ENCODE measurements at regions not wholly inside any gene's neighbourhood (a gene's known extent, or its start where the extent isn't known, plus 50 kb on each side); places are given as distances from the start of the nearest gene placed in this dataset.

GRCh38 chr18:30696201-30696600 lies 346.3 kb downstream of the DSC3 start:
- WGBS, result 85% methylated on average over 5 of the region's 5 CpGs

DNA sequence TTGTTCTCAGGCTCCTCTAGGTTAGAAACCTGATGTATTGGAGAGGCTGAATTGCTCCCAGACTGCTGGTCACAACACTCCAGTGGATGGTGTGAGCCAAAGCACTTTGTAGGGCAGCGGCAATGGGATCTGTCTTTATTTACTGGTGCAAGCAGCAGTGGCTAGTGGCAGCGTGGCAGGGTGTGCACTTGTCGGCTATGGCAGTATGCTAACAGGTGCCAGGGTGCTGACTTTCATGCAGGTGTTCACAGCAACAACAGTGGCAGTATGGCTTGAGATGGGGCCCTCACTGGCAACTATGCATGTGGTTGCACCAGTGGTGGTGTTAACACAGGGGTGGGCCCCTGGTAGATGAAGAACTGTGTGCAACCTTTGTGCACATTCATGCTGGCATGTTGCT lies 347.8 kb downstream of the DSC3 start:
- H3K36me3 ChIP-seq, result no peaks in the 10 kb centered on the region
- no peaks in the 10 kb centered on the region for H3K9me3 ChIP-seq
- DNase-seq (ENCODE audit: low spot score in 2 of 2), result no peak
- no peak overlapping the region for H3K4me3 ChIP-seq
- H3K27ac ChIP-seq, result no peak overlapping the region
- H3K4me1 ChIP-seq, result no peaks in the 10 kb centered on the region
- H3K27me3 ChIP-seq, result no peaks in the 10 kb centered on the region
- TF ChIP-seq POLR2AphosphoS5 (IDR thresholded peaks at IDR 0.05), result no peak
- no peak for TF ChIP-seq EP300 (IDR thresholded peaks at IDR 0.05)
- no peak for TF ChIP-seq POLR2A (IDR thresholded peaks at IDR 0.05)
- TF ChIP-seq, protein P1, sequence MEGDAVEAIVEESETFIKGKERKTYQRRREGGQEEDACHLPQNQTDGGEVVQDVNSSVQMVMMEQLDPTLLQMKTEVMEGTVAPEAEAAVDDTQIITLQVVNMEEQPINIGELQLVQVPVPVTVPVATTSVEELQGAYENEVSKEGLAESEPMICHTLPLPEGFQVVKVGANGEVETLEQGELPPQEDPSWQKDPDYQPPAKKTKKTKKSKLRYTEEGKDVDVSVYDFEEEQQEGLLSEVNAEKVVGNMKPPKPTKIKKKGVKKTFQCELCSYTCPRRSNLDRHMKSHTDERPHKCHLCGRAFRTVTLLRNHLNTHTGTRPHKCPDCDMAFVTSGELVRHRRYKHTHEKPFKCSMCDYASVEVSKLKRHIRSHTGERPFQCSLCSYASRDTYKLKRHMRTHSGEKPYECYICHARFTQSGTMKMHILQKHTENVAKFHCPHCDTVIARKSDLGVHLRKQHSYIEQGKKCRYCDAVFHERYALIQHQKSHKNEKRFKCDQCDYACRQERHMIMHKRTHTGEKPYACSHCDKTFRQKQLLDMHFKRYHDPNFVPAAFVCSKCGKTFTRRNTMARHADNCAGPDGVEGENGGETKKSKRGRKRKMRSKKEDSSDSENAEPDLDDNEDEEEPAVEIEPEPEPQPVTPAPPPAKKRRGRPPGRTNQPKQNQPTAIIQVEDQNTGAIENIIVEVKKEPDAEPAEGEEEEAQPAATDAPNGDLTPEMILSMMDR (IDR thresholded peaks at IDR 0.05), result no peak
- 80% methylated on average over 2 of the region's 3 CpGs for WGBS

More at GRCh38 chr18:30696201-30696600, 346.3 kb downstream of the DSC3 start:
- Histone ChIP-seq H3K27ac (no peak overlapping the region), H3K9me3 (no peaks in the 10 kb centered on the region), H3K4me1 (no peaks in the 10 kb centered on the region), H3K4me3 (no peak overlapping the region), H3K36me3 (no peaks in the 10 kb centered on the region), H3K27me3 (no peaks in the 10 kb centered on the region)
- TF ChIP-seq EP300 (IDR thresholded peaks at IDR 0.05) (no peak), POLR2AphosphoS5 (IDR thresholded peaks at IDR 0.05) (no peak), POLR2A (IDR thresholded peaks at IDR 0.05) (no peak)
- TF ChIP-seq, protein P1 (IDR thresholded peaks at IDR 0.05), result no peak
- no peak for DNase-seq (ENCODE audit: low spot score in 2 of 2)

GRCh38 chr18:30689216-30689615 lies 353.3 kb downstream of the DSC3 start:
- Histone ChIP-seq H3K9me3 (no peaks in the 10 kb centered on the region), H3K4me1 (no peaks in the 10 kb centered on the region), H3K27me3 (no peaks in the 10 kb centered on the region), H3K27ac (no peak overlapping the region), H3K4me3 (no peak overlapping the region), H3K36me3 (no peaks in the 10 kb centered on the region)
- WGBS, result 70% methylated on average over 2 of the region's 2 CpGs
- DNase-seq (ENCODE audit: low spot score in 2 of 2), result no peak
- no peak for TF ChIP-seq EP300 (IDR thresholded peaks at IDR 0.05)
- no peak for TF ChIP-seq POLR2AphosphoS5 (IDR thresholded peaks at IDR 0.05)
- TF ChIP-seq, protein P1 (IDR thresholded peaks at IDR 0.05), result no peak
- TF ChIP-seq POLR2A (IDR thresholded peaks at IDR 0.05), result no peak

GRCh38 chr18:30687501-30687900 lies 355.0 kb downstream of the DSC3 start:
- H3K4me1 ChIP-seq, result no peaks in the 10 kb centered on the region
- WGBS, result 75% methylated on average over 2 of the region's 2 CpGs

DNA sequence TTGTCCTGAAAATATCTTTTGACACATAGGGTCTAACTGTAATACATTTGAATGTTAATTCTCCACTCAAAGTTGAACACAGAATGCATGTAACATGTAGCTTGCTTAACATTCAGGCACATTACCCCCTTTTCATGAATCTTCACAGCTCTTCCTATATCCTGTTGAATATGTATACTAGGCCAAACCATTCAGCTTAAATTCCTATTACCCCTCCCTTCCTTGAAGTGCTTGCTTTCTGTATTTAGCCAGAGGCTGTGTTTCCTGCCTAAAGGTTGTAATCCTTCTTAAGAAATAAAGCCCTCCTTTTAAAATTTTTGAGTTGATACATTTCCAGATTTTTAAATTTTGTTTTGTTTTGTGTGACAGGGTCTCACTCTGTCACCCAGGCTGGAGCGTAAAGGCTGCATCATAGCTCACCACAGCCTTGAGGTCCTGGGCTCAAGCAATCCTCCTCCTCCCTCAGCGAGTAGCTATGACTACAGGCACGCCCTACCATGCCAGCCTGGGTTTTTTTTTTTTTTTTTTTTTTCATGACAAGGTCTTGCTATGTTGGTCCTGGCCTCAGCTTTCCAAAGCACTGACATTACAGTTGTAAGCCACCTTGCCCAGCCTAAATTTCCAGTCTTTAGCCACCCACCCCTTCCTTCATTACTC lies 357.6 kb downstream of the DSC3 start:
- WGBS, result 31% methylated on average over 3 of the region's 3 CpGs
- TF ChIP-seq POLR2A (IDR thresholded peaks at IDR 0.05), result no peak
- no peaks in the 10 kb centered on the region for H3K4me1 ChIP-seq

More at GRCh38 chr18:30687501-30687900, 355.0 kb downstream of the DSC3 start:
- Histone ChIP-seq H3K4me3 (no peak overlapping the region), H3K27me3 (no peaks in the 10 kb centered on the region), H3K9me3 (no peaks in the 10 kb centered on the region), H3K36me3 (no peaks in the 10 kb centered on the region), H3K27ac (no peak overlapping the region)
- no peak for DNase-seq (ENCODE audit: low spot score in 2 of 2)
- no peak for TF ChIP-seq EP300 (IDR thresholded peaks at IDR 0.05)
- TF ChIP-seq POLR2A (IDR thresholded peaks at IDR 0.05), result no peak
- TF ChIP-seq, protein P1 (IDR thresholded peaks at IDR 0.05), result no peak
- TF ChIP-seq POLR2AphosphoS5 (IDR thresholded peaks at IDR 0.05), result no peak

GRCh38 chr18:30683836-30684235 lies 358.7 kb downstream of the DSC3 start:
- no peak for TF ChIP-seq EP300 (IDR thresholded peaks at IDR 0.05)
- no peak for TF ChIP-seq POLR2A (IDR thresholded peaks at IDR 0.05)
- TF ChIP-seq, protein P1 (IDR thresholded peaks at IDR 0.05), result no peak
- TF ChIP-seq POLR2AphosphoS5 (IDR thresholded peaks at IDR 0.05), result no peak
- WGBS, result 90% methylated on average over 2 of the region's 2 CpGs
- Histone ChIP-seq H3K9me3 (no peaks in the 10 kb centered on the region), H3K27me3 (no peaks in the 10 kb centered on the region), H3K27ac (no peak overlapping the region), H3K4me3 (no peak overlapping the region), H3K36me3 (no peaks in the 10 kb centered on the region), H3K4me1 (no peaks in the 10 kb centered on the region)
- no peak for DNase-seq (ENCODE audit: low spot score in 2 of 2)

More for the DNA sequence above, 357.6 kb downstream of the DSC3 start:
- Histone ChIP-seq H3K27ac (no peak overlapping the region), H3K36me3 (no peaks in the 10 kb centered on the region), H3K4me3 (no peak overlapping the region), H3K9me3 (no peaks in the 10 kb centered on the region), H3K27me3 (no peaks in the 10 kb centered on the region)
- DNase-seq (ENCODE audit: low spot score in 2 of 2), result no peak
